Endodermal cell (in vitro differentiated cells): ENCODE measurements at regions not wholly inside any gene's neighbourhood (a gene's known extent, or its start where the extent isn't known, plus 50 kb on each side); places are given as distances from the start of the nearest gene placed in this dataset.

Source experiments
- DNase-seq: peaks from one replicate; pipeline ENCODE4 v3.0.0-alpha.2; 2017
- H3K27ac ChIP-seq: 2 replicates; pipeline ENCODE4 v1.5.1; 2013; ENCODE audit warnings: mild to moderate bottlenecking, low read depth, low read length, moderate library complexity
- H3K27me3 ChIP-seq: 2 replicates; pipeline ENCODE4 v1.6.1; 2013; ENCODE audit warnings: mild to moderate bottlenecking, low read length, moderate library complexity; ENCODE audit not compliant: insufficient read depth, control insufficient read depth, poor library complexity, severe bottlenecking
- H3K36me3 ChIP-seq: 2 replicates; pipeline ENCODE4 v1.7.0; 2013; ENCODE audit warnings: mild to moderate bottlenecking, low read length, moderate library complexity; ENCODE audit not compliant: control insufficient read depth, insufficient read depth
- H3K4me1 ChIP-seq: one replicate; pipeline ENCODE4 v1.7.0; 2013; ENCODE audit warnings: low read length; ENCODE audit not compliant: control insufficient read depth, insufficient read depth
- H3K4me3 ChIP-seq: 2 replicates; pipeline ENCODE4 v1.5.1; 2013; ENCODE audit warnings: mild to moderate bottlenecking, low read length, moderate library complexity
- H3K9ac ChIP-seq: 2 replicates; pipeline ENCODE4 v1.6.1; 2013; ENCODE audit warnings: mild to moderate bottlenecking, low read length, moderate library complexity; ENCODE audit not compliant: poor library complexity, severe bottlenecking; ENCODE audit errors: extremely low read depth
- H3K9me3 ChIP-seq: 2 replicates; pipeline ENCODE4 v1.6.1; 2013; ENCODE audit warnings: mild to moderate bottlenecking, low read length, moderate library complexity; ENCODE audit not compliant: control insufficient read depth
- H3K27ac Mint-ChIP-seq: 2 replicates; pipeline ENCODE4 v1.8.0; 2020; ENCODE audit warnings: mixed read lengths
- H3K27me3 Mint-ChIP-seq: 2 replicates; pipeline ENCODE4 v1.8.0; 2021; ENCODE audit warnings: mild to moderate bottlenecking, mixed read lengths; ENCODE audit not compliant: insufficient read depth
- H3K36me3 Mint-ChIP-seq: 2 replicates; pipeline ENCODE4 v1.8.0; 2020; ENCODE audit warnings: low read depth, mixed read lengths
- H3K4me1 Mint-ChIP-seq: 2 replicates; pipeline ENCODE4 v1.8.0; 2020; ENCODE audit warnings: mixed read lengths
- H3K4me3 Mint-ChIP-seq: 2 replicates; pipeline ENCODE4 v1.8.0; 2020; ENCODE audit warnings: mild to moderate bottlenecking, moderate library complexity, mixed read lengths
- H3K9me3 Mint-ChIP-seq: 2 replicates; pipeline ENCODE4 v1.8.0; 2020; ENCODE audit warnings: mild to moderate bottlenecking, mixed read lengths
- WGBS, 2 experiments: methylation state at CpG; one replicate each; pipeline versions ENCODE4 v1.1.5 to v1.1.7; 2013; ENCODE audit warnings: missing lambda C conversion rate in 2 of 2, mixed read lengths in 1 of 2; ENCODE audit not compliant: insufficient coverage in 1 of 2, insufficient read length in 1 of 2; 5-methylcytosine and 5-hydroxymethylcytosine counted together
- TF ChIP-seq, protein P1 (sequence below): fragments of 200-600 bp; sonication (generic); conservative IDR thresholded peaks from 2 replicates; pipeline ENCODE4 v1.5.0; 2021; ENCODE audit warnings: antibody characterized with exemption, mild to moderate bottlenecking

DNA sequence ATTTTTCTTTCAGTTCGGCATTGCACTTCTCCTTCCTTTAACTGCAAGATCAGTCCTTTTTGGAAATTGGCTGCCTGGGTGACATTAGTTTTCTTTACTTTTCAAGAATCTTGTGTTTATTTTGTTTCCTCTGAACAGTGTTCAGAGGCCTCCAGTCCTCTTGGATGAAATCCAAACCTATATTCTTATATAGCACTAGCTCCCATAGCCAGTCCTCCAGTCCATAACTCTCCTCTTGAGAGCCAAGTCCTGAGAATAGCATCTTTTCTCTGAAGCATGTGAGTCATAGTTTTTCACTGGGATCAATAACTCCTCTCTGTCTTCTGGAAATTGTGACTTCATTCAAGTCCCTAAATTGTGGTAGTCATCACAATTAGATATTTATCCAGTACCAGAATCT, 357.5 kb downstream of the RAPGEF2 start:
- H3K36me3 Mint-ChIP-seq: no peaks in the 10 kb centered on the region
- no peaks in the 10 kb centered on the region for H3K27me3 ChIP-seq
- TF ChIP-seq, protein P1, sequence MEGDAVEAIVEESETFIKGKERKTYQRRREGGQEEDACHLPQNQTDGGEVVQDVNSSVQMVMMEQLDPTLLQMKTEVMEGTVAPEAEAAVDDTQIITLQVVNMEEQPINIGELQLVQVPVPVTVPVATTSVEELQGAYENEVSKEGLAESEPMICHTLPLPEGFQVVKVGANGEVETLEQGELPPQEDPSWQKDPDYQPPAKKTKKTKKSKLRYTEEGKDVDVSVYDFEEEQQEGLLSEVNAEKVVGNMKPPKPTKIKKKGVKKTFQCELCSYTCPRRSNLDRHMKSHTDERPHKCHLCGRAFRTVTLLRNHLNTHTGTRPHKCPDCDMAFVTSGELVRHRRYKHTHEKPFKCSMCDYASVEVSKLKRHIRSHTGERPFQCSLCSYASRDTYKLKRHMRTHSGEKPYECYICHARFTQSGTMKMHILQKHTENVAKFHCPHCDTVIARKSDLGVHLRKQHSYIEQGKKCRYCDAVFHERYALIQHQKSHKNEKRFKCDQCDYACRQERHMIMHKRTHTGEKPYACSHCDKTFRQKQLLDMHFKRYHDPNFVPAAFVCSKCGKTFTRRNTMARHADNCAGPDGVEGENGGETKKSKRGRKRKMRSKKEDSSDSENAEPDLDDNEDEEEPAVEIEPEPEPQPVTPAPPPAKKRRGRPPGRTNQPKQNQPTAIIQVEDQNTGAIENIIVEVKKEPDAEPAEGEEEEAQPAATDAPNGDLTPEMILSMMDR: no peak

DNA sequence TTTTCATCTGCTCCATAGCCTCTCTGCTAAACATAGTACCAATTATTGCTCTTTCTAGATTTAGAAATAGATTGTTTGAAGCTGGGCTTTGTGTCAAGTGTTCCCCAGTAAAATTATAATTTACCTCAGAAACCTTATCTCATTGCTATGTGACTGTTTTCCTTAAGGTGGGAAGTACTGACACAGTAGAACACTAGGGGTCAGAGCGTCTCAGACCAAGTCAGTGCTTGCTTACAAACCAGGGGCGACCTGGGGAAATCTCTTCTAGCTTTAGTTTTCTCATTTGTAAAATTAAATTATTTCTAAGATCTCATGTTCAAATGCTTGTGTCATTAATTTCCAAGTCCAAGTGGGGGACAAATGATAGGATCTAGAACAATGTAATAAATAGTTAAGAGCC, 360.4 kb downstream of the RAPGEF2 start:
- TF ChIP-seq, protein P1: peak; percentile 78
- Mint-ChIP-seq H3K4me1 (no peaks in the 10 kb centered on the region), H3K9me3 (peaks cover 5% of the 10 kb centered on the region), H3K4me3 (no peak overlapping the region), H3K36me3 (no peaks in the 10 kb centered on the region), H3K27me3 (peaks cover 3% of the 10 kb centered on the region), H3K27ac (no peak overlapping the region)
- Histone ChIP-seq H3K9ac (no peak overlapping the region), H3K9me3 (peaks cover 20% of the 10 kb centered on the region), H3K27ac (no peak overlapping the region), H3K36me3 (no peaks in the 10 kb centered on the region), H3K27me3 (no peaks in the 10 kb centered on the region), H3K4me3 (no peak overlapping the region), H3K4me1 (no peaks in the 10 kb centered on the region)
- DNase-seq: no peak
- WGBS, 2 experiments: 80 to 86% methylated on average over 1 to 2 of the region's 2 CpGs

More for the DNA sequence above, 357.5 kb downstream of the RAPGEF2 start:
- H3K9me3 Mint-ChIP-seq: peaks cover 5% of the 10 kb centered on the region
- H3K27me3 Mint-ChIP-seq: peaks cover 3% of the 10 kb centered on the region
- WGBS, 2 experiments: 90 to 100% methylated on average over 1 of the region's 1 CpG
- Histone ChIP-seq H3K4me1 (no peaks in the 10 kb centered on the region), H3K4me3 (no peak overlapping the region), H3K27ac (no peak overlapping the region), H3K36me3 (no peaks in the 10 kb centered on the region), H3K9me3 (peaks cover 18% of the 10 kb centered on the region), H3K9ac (no peak overlapping the region)
- H3K27ac Mint-ChIP-seq: no peak overlapping the region
- DNase-seq: no peak
- H3K4me1 Mint-ChIP-seq: no peaks in the 10 kb centered on the region
- no peak overlapping the region for H3K4me3 Mint-ChIP-seq

DNA sequence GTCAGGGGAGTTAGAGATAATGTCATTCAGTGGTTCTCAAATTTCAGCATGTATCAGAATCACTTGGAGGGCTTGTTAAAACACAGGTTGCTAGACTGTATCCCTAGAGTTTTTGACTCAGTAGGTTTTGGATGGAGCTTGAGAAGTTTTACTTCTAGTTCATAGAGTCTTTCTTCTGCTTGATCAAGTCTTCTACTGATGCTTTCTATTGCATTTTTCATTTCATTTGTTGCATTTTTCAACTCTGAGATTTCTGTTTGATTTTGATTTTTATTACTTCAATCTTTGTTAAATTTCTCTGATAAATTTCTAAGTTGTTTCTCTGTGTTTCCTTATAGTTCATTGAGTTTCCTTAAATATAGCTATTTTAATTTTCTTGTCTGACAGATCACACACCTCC, 361.4 kb downstream of the RAPGEF2 start:
- H3K36me3 ChIP-seq: no peaks in the 10 kb centered on the region
- H3K4me1 Mint-ChIP-seq: peaks cover 9% of the 10 kb centered on the region
- H3K27ac ChIP-seq: no peak overlapping the region
- DNase-seq: no peak
- H3K9me3 Mint-ChIP-seq: peaks cover 5% of the 10 kb centered on the region
- no peak overlapping the region for H3K4me3 ChIP-seq
- H3K27ac Mint-ChIP-seq: no peak overlapping the region
- peaks cover 3% of the 10 kb centered on the region for H3K27me3 Mint-ChIP-seq
- TF ChIP-seq, protein P1: no peak
- H3K4me3 Mint-ChIP-seq: no peak overlapping the region
- H3K4me1 ChIP-seq: no peaks in the 10 kb centered on the region
- H3K9ac ChIP-seq: no peak overlapping the region
- H3K36me3 Mint-ChIP-seq: no peaks in the 10 kb centered on the region
- H3K27me3 ChIP-seq: no peaks in the 10 kb centered on the region
- H3K9me3 ChIP-seq: peaks cover 20% of the 10 kb centered on the region
